DOHH2 (cell line): ENCODE measurements at regions not wholly inside any gene's neighbourhood (a gene's known extent, or its start where the extent isn't known, plus 50 kb on each side); places are given as distances from the start of the nearest gene placed in this dataset.

Experiments used
- CTCF ChIP-seq: fragments of 200-600 bp; sonication (generic); IDR thresholded peaks from one replicate; pipeline ENCODE4 v1.5.1; 2014; ENCODE audit warnings: antibody characterized with exemption, mild to moderate bottlenecking, low read depth, low read length; ENCODE audit not compliant: poor library complexity, severe bottlenecking
- EZH2phosphoT487 ChIP-seq: fragments of 200-600 bp; sonication (generic); IDR thresholded peaks from 2 replicates; pipeline ENCODE4 v1.6.1; 2017; ENCODE audit warnings: borderline replicate concordance, mild to moderate bottlenecking, antibody characterized with exemption, low read length, moderate library complexity, mixed read lengths

GRCh38 chr1:241444836-241445235, 74.7 kb downstream of the FH start:
- TF ChIP-seq EZH2phosphoT487 (no peak), CTCF (no peak)
